Astrocyte (in vitro differentiated cells and primary cell): ENCODE measurements at regions not wholly inside any gene's neighbourhood (a gene's known extent, or its start where the extent isn't known, plus 50 kb on each side); places are given as distances from the start of the nearest gene placed in this dataset.

ENCODE experiments used
- CTCF ChIP-seq: IDR thresholded peaks from 2 replicates; pipeline ENCODE4 v1.5.1; 2011; ENCODE audit warnings: low read depth, mild to moderate bottlenecking, inconsistent platforms, low read length, moderate library complexity; ENCODE audit not compliant: insufficient read depth
- EZH2 ChIP-seq: IDR thresholded peaks from 2 replicates; pipeline ENCODE4 v1.6.1; 2012; ENCODE audit warnings: mild to moderate bottlenecking, low read length, inconsistent platforms; ENCODE audit not compliant: insufficient read depth

GRCh38 chr2:239526666-239527415 lies 126.0 kb upstream of the HDAC4 start:
- TF ChIP-seq CTCF, result no peak
- no peak for TF ChIP-seq EZH2
